ENCODE measurements at regions not wholly inside any gene's neighbourhood (a gene's known extent, or its start where the extent isn't known, plus 50 kb on each side); places are given as distances from the start of the nearest gene placed in this dataset.

- Histone ChIP-seq H3K9me3 (ENCODE audit: control insufficient read depth, low read length) (no peaks in the 10 kb centered on the region), H3K27ac (ENCODE audit: low read depth, low read length) (no peak overlapping the region), H3K36me3 (ENCODE audit: control insufficient read depth, insufficient read depth, low read length) (no peaks in the 10 kb centered on the region), H3K9ac (ENCODE audit: extremely low read depth, low read length, poor library complexity, severe bottlenecking) (no peak overlapping the region), H3K4me3 (ENCODE audit: low read length) (no peak overlapping the region), H3K27me3 (ENCODE audit: control insufficient read depth, insufficient read depth, low read length, poor library complexity, severe bottlenecking) (no peaks in the 10 kb centered on the region), H3K4me1 (ENCODE audit: control insufficient read depth, insufficient read depth, low read length) (peaks cover 5% of the 10 kb centered on the region)
- TF ChIP-seq CTCF (conservative IDR thresholded peaks at IDR 0.05): no peak
- 86 to 95% methylated on average over 3 of the region's 5 CpGs for WGBS, 2 experiments (ENCODE audit: insufficient coverage in 1 of 2, insufficient read length in 1 of 2)
- Mint-ChIP-seq H3K27ac (no peak overlapping the region), H3K9me3 (no peaks in the 10 kb centered on the region), H3K36me3 (ENCODE audit: low read depth) (no peaks in the 10 kb centered on the region), H3K4me3 (no peak overlapping the region), H3K27me3 (ENCODE audit: insufficient read depth) (no peaks in the 10 kb centered on the region), H3K4me1 (peaks cover 16% of the 10 kb centered on the region)
- no peak for DNase-seq
Observed at GRCh38 chr3:30370681-30371271, 235.6 kb upstream of the TGFBR2 start.

GRCh38 chr3:30372837-30373236, 233.6 kb upstream of the TGFBR2 start:
- no peaks in the 10 kb centered on the region for H3K27me3 Mint-ChIP-seq (ENCODE audit: insufficient read depth)
- H3K4me3 Mint-ChIP-seq: no peak overlapping the region
- H3K9ac ChIP-seq (ENCODE audit: extremely low read depth, low read length, poor library complexity, severe bottlenecking): no peak overlapping the region
- TF ChIP-seq CTCF (conservative IDR thresholded peaks at IDR 0.05): no peak
- no peaks in the 10 kb centered on the region for H3K9me3 Mint-ChIP-seq
- peaks cover 5% of the 10 kb centered on the region for H3K4me1 ChIP-seq (ENCODE audit: control insufficient read depth, insufficient read depth, low read length)
- 57 to 85% methylated on average over 1 to 3 of the region's 3 CpGs for WGBS, 2 experiments (ENCODE audit: insufficient coverage in 1 of 2, insufficient read length in 1 of 2)
- no peak overlapping the region for H3K27ac ChIP-seq (ENCODE audit: low read depth, low read length)
- no peak overlapping the region for H3K27ac Mint-ChIP-seq
- no peaks in the 10 kb centered on the region for H3K27me3 ChIP-seq (ENCODE audit: control insufficient read depth, insufficient read depth, low read length, poor library complexity, severe bottlenecking)
- no peak overlapping the region for H3K4me3 ChIP-seq (ENCODE audit: low read length)
- DNase-seq: no peak
- H3K36me3 ChIP-seq (ENCODE audit: control insufficient read depth, insufficient read depth, low read length): no peaks in the 10 kb centered on the region
- H3K9me3 ChIP-seq (ENCODE audit: control insufficient read depth, low read length): no peaks in the 10 kb centered on the region
- peaks cover 16% of the 10 kb centered on the region for H3K4me1 Mint-ChIP-seq
- H3K36me3 Mint-ChIP-seq (ENCODE audit: low read depth): no peaks in the 10 kb centered on the region

GRCh38 chr3:30384546-30385072, 221.8 kb upstream of the TGFBR2 start:
- Histone ChIP-seq H3K4me1 (ENCODE audit: control insufficient read depth, insufficient read depth, low read length) (no peaks in the 10 kb centered on the region), H3K9me3 (ENCODE audit: control insufficient read depth, low read length) (no peaks in the 10 kb centered on the region), H3K27me3 (ENCODE audit: control insufficient read depth, insufficient read depth, low read length, poor library complexity, severe bottlenecking) (no peaks in the 10 kb centered on the region), H3K27ac (ENCODE audit: low read depth, low read length) (no peak overlapping the region), H3K36me3 (ENCODE audit: control insufficient read depth, insufficient read depth, low read length) (no peaks in the 10 kb centered on the region), H3K9ac (ENCODE audit: extremely low read depth, low read length, poor library complexity, severe bottlenecking) (no peak overlapping the region), H3K4me3 (ENCODE audit: low read length) (no peak overlapping the region)
- no peaks in the 10 kb centered on the region for H3K4me1 Mint-ChIP-seq
- H3K36me3 Mint-ChIP-seq (ENCODE audit: low read depth): peaks cover 2% of the 10 kb centered on the region
- no peak overlapping the region for H3K4me3 Mint-ChIP-seq
- peaks cover 24% of the 10 kb centered on the region for H3K9me3 Mint-ChIP-seq
- TF ChIP-seq CTCF (conservative IDR thresholded peaks at IDR 0.05): no peak
- no peaks in the 10 kb centered on the region for H3K27me3 Mint-ChIP-seq (ENCODE audit: insufficient read depth)
- no peak for DNase-seq
- WGBS, 2 experiments (ENCODE audit: insufficient coverage in 1 of 2, insufficient read length in 1 of 2): 85 to 100% methylated on average over 1 to 2 of the region's 2 CpGs
- no peak overlapping the region for H3K27ac Mint-ChIP-seq

Measured in endodermal cell (in vitro differentiated cells).